Endothelial cell of umbilical vein (primary cell): ENCODE measurements at regions not wholly inside any gene's neighbourhood (a gene's known extent, or its start where the extent isn't known, plus 50 kb on each side); places are given as distances from the start of the nearest gene placed in this dataset.

Source experiments
- BruUV-seq: library from RNA; stranded (reverse); fragments of 400-500 nt; replicated peaks from 2 replicates; lab custom pipeline; 2021; lab: Mats Ljungman, UMichigan
- CTCF ChIA-PET: fragments of 300-600, 350-600 bp; sonication (Branson Sonifier 250); formaldehyde crosslinking; loops from one replicate; lab custom pipeline; 2021; ENCODE audit warnings: antibody characterized with exemption, inconsistent platforms; lab: Charles Lee
- POLR2A ChIA-PET: fragments of 300-600, 350-600 bp; sonication (Branson Sonifier 250); formaldehyde crosslinking; loops from one replicate; lab custom pipeline; 2021; ENCODE audit warnings: antibody characterized with exemption, inconsistent platforms; lab: Charles Lee
- DNase-seq: peaks from one replicate; pipeline ENCODE4 v3.0.0-alpha.2; 2011; ENCODE audit warnings: low read depth, low spot score
- FAIRE-seq: peaks from 2 replicates; lab custom pipeline; 2011; peaks lifted over from hg19 to GRCh38; lab: Jason Lieb, UNC
- H2AFZ ChIP-seq: 2 replicates; pipeline ENCODE4 v1.6.0; 2012; ENCODE audit warnings: low read depth, low read length, control low read depth, inconsistent platforms
- H3K27ac ChIP-seq: 2 replicates; pipeline ENCODE4 v1.5.1; 2011; ENCODE audit warnings: low read depth, mild to moderate bottlenecking, control low read depth, low read length, moderate library complexity; ENCODE audit not compliant: insufficient read depth
- H3K27me3 ChIP-seq, 2 experiments: 2 replicates each; pipeline versions ENCODE4 v1.6.0 to v1.6.1; 2011; ENCODE audit warnings: low read length in 2 of 2, mixed read lengths in 1 of 2; ENCODE audit not compliant: control insufficient read depth in 2 of 2, insufficient read depth in 2 of 2
- H3K36me3 ChIP-seq, 2 experiments: 2 replicates in 1 of 2; 3 replicates in 1 of 2; pipeline ENCODE4 v1.5.1; 2011; ENCODE audit warnings: low read length in 2 of 2, mild to moderate bottlenecking in 1 of 2, moderate library complexity in 1 of 2; ENCODE audit not compliant: control insufficient read depth in 2 of 2, insufficient read depth in 2 of 2; ENCODE audit errors: extremely low read depth in 1 of 2
- H3K4me1 ChIP-seq: 3 replicates; pipeline ENCODE4 v1.5.1; 2011; ENCODE audit warnings: mild to moderate bottlenecking, low read length; ENCODE audit not compliant: control insufficient read depth, insufficient read depth; ENCODE audit errors: extremely low read depth
- H3K4me2 ChIP-seq: 2 replicates; pipeline ENCODE4 v1.6.1; 2011; ENCODE audit warnings: low read length, control low read depth, mixed read lengths; ENCODE audit not compliant: insufficient read depth
- H3K4me3 ChIP-seq, 3 experiments: fragments of 200-600 bp in 1 of 3; sonication (generic), shearing (Covaris generic) in 1 of 3; replicated peaks in 1 of 3; 2 replicates each; pipeline ENCODE4 v1.5.1; 2011 to 2016; ENCODE audit warnings: control low read depth in 3 of 3, low read length in 3 of 3, mild to moderate bottlenecking in 2 of 3, inconsistent platforms in 1 of 3, low read depth in 1 of 3, moderate library complexity in 1 of 3; ENCODE audit not compliant: insufficient read depth in 1 of 3
- H3K79me2 ChIP-seq: 2 replicates; pipeline ENCODE4 v1.6.0; 2012; ENCODE audit warnings: low read length, inconsistent platforms; ENCODE audit not compliant: control insufficient read depth, insufficient read depth
- H3K9ac ChIP-seq: replicated peaks from 2 replicates; pipeline ENCODE3; 2011; ENCODE audit warnings: low read length, control low read depth; ENCODE audit not compliant: insufficient read depth; ENCODE audit errors: extremely low read depth
- H3K9me1 ChIP-seq: replicated peaks from 3 replicates; pipeline ENCODE4 v1.6.0; 2011; ENCODE audit warnings: mild to moderate bottlenecking, low read length; ENCODE audit not compliant: control insufficient read depth, insufficient read depth; ENCODE audit errors: extremely low read depth
- H3K9me3 ChIP-seq: replicated peaks from 2 replicates; pipeline ENCODE4 v1.5.1; 2012; ENCODE audit warnings: low read length, inconsistent platforms; ENCODE audit not compliant: control insufficient read depth, insufficient read depth
- H4K20me1 ChIP-seq: replicated peaks from 2 replicates; pipeline ENCODE3; 2011; ENCODE audit warnings: mild to moderate bottlenecking, low read length; ENCODE audit not compliant: control insufficient read depth, insufficient read depth; ENCODE audit errors: extremely low read depth
- CTCF ChIP-seq, 2 donors: IDR thresholded peaks; 1 replicate in 1 of 2; 2 replicates in 1 of 2; pipeline ENCODE4 v1.5.1; 2011; ENCODE audit warnings: low read length in 2 of 2, mild to moderate bottlenecking in 2 of 2, moderate library complexity in 2 of 2, control low read depth in 1 of 2, inconsistent platforms in 1 of 2, low read depth in 1 of 2; ENCODE audit not compliant: insufficient read depth in 1 of 2; ENCODE audit errors: extremely low read depth in 1 of 2
- EZH2 ChIP-seq: IDR thresholded peaks from 2 replicates; pipeline ENCODE4 v1.6.1; 2012; ENCODE audit warnings: borderline replicate concordance, low read depth, mild to moderate bottlenecking, moderate library complexity, low read length, inconsistent platforms; ENCODE audit not compliant: severe bottlenecking
- FOS ChIP-seq: IDR thresholded peaks from 2 replicates; pipeline ENCODE4 v1.6.1; 2011; ENCODE audit warnings: mild to moderate bottlenecking, low read length, moderate library complexity, borderline replicate concordance; ENCODE audit not compliant: insufficient read depth
- GATA2 ChIP-seq: IDR thresholded peaks from 2 replicates; pipeline ENCODE4 v1.7.0; 2011; ENCODE audit warnings: low read depth, mild to moderate bottlenecking, moderate library complexity, mixed read lengths, low read length; ENCODE audit not compliant: insufficient read length, insufficient read depth
- JUN ChIP-seq: IDR thresholded peaks from 2 replicates; pipeline ENCODE4 v1.6.1; 2011; ENCODE audit warnings: borderline replicate concordance, low read depth; ENCODE audit not compliant: insufficient read length, insufficient read depth
- MAX ChIP-seq: IDR thresholded peaks from 2 replicates; pipeline ENCODE4 v1.6.1; 2011; ENCODE audit not compliant: insufficient read depth, insufficient read length
- MYC ChIP-seq: IDR thresholded peaks from one replicate; pipeline ENCODE4 v1.6.1; 2011; ENCODE audit warnings: mild to moderate bottlenecking, low read depth, low read length
- POLR2A ChIP-seq: IDR thresholded peaks from 2 replicates; pipeline ENCODE4 v1.6.1; 2012; ENCODE audit warnings: low read depth, mild to moderate bottlenecking, control low read depth, low read length
- POLR2AphosphoS5 ChIP-seq: IDR thresholded peaks from 2 replicates; pipeline ENCODE4 v1.6.1; 2012; ENCODE audit warnings: low read depth, mild to moderate bottlenecking, control low read depth, low read length, moderate library complexity; ENCODE audit not compliant: insufficient read depth
- dilution Hi-C: fragments of 300-500 bp; cut with MboI; formaldehyde crosslinking; loops from one replicate; pipeline ENCODE4 v1.15.0; 2019; ENCODE audit warnings: low sequenced_read_pairs; ENCODE audit not compliant: extremely low pct_ligation_motif_present
- intact Hi-C: fragments of 100-400 bp; cut with micrococcal nuclease; formaldehyde crosslinking; loops from one replicate; pipeline ENCODE4 v1.10.0; 2022

- H3K27ac ChIP-seq: no peak overlapping the region
- no peak overlapping the region for H3K4me3 ChIP-seq
- dilution Hi-C loops: no loop called here
- intact Hi-C loops: no loop called here
- no peaks in the 10 kb centered on the region for H3K79me2 ChIP-seq
- CTCF ChIA-PET: no interaction called here
- POLR2A ChIA-PET: no interaction called here
- H3K9ac ChIP-seq: no peak overlapping the region
- H3K36me3 ChIP-seq: no peaks in the 10 kb centered on the region
- no peaks in the 10 kb centered on the region for H3K4me1 ChIP-seq
- H3K9me3 ChIP-seq: no peaks in the 10 kb centered on the region
- no peaks in the 10 kb centered on the region for H3K9me1 ChIP-seq
- no peaks in the 10 kb centered on the region for H3K27me3 ChIP-seq
- H4K20me1 ChIP-seq: no peaks in the 10 kb centered on the region
- H3K4me2 ChIP-seq: no peak overlapping the region
- DNase-seq (no peak), FAIRE-seq (no peak)
- TF ChIP-seq GATA2 (no peak), POLR2A (no peak), POLR2AphosphoS5 (no peak), JUN (no peak), EZH2 (no peak), FOS (no peak), CTCF (IDR thresholded peaks at IDR 0.05; ENCODE audit: extremely low read depth in 1 of 2, insufficient read depth in 1 of 2, low read depth in 1 of 2, low read length in 2 of 2) (no peak), MAX (no peak), MYC (no peak)
- no TSS peak for BruUV-seq
- no peak overlapping the region for H2AFZ ChIP-seq
Observed at GRCh38 chr18:30500240-30500945, 542.1 kb downstream of the DSC3 start.
